Non-pigmented ciliary epithelial cell (primary cell): ENCODE measurements at regions not wholly inside any gene's neighbourhood (a gene's known extent, or its start where the extent isn't known, plus 50 kb on each side); places are given as distances from the start of the nearest gene placed in this dataset.
"Not testable (repeated sequence)": the region's sequence is repeated elsewhere in the genome, so short reads cannot be mapped to it uniquely, and the experiment has no call there.

Experiments used
- DNase-seq: peaks from one replicate; pipeline ENCODE4 v3.0.0-alpha.2; 2010; ENCODE audit warnings: low read depth

DNA sequence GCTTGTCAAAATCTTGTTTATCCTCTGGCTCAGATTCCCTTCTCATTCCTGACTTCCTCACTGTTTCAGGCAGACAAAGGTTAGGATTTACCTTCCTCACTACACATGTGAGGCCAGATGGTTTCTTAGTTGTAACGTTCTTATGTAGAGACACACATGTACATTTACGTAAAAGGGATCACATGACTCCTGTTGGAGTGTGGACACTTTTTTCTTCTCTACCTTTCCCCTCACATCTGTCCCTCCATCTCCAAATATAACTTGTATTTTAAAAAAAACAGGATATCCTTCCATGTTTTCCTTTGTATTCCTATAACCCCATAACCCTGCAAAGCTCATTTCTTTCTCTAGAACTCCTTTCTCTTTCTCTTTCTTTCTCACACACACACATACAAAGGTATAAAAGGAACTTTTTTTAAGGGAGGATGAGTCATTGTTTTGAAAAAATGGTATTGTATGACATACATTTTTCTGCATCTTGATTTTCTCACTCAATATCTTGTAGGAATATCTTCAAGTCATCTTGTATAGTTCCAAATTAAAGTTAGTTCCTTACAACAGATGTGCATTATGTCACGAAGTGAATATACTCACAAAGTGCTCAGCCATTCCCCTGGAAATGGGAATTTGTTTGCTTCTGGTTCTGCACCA lies 78.2 kb upstream of the SULF2 start:
- DNase-seq = no peak

DNA sequence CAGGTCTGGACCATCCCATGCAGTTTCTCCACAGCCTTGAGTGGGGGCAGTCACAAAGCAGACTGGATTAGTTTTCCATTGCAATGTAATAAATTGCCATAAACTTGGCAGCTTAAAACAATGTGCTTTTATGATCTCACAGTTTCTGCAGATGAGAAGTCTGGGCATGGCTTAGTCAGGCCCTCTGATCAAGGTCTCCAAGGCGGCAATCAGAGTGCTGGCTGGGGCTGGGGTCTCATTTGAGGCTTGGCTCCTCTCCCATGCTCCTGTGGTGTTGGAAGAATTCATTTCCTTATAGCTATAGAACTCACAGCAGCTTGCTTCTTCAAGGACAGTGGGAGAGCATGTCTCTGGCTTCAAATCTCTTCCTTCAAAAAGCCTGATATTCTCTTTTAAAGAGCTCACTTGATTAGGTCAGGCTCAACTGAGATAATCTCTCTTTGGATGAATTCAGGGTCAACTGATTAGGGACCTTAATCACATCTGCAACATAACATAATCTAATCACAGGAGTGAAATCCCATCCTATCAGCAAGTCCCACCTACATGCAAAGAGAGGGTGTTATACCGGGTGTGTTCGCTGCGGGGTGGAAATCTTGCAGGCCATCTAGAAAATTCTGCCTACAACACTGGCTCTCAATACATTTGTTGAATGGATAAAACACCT lies 77.4 kb upstream of the SULF2 start:
- DNase-seq = no peak

DNA sequence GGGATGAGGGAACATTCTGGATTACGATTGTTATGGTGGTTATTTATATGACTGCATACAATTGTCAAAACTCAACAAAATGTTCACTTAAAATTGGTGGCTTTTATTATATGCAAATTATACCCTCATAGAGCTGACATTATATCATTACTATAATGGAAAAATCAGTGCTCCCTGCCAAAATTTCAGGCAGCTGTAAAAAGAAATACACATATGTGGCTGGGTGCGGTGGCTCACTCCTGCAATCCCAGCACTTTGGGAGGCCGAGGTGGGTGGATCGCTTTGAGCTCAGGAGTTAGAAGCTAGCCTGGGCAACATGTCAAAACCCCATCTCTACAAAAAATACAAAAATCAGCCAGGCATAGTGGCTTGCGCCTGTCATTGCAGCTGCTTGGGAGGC lies 75.8 kb upstream of the SULF2 start:
- no peak for DNase-seq

DNA sequence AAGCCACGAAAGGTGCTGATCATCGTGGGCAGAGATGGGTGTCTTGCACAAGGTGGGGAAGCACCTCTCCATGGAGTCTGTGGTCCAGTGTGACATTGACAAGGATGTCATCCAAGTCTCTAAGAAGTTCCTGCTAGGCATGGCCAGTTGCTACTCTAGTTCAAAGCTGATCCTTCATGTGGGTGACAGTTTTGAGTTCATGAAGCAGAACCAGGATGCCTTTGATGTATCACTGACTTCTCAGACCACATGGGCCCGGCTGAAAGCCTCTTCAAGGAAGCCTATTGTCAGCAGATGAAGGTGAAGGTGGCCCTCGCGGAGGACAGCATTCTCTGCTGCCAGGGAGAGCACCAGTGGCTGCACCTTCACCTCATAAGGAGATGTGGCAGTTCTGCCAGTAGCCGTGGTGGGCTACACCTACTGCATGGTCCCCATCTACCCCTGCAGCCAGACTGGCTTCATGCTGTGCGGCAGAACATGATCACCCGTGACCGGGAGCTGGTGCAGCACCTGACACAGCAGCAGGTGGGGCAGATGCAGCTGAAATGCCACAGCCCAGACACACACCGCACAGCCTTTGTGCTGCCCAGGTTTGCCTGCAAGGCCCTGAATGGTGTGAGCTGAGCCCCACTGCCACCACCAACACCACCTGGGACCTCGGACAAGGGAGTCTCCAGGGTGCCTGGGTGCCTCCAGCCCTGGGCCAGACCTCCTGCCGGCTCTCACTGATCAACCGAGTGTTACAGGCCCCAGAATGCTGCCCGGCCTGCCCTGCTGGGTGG lies 75.0 kb upstream of the SULF2 start:
- no peak for DNase-seq

DNA sequence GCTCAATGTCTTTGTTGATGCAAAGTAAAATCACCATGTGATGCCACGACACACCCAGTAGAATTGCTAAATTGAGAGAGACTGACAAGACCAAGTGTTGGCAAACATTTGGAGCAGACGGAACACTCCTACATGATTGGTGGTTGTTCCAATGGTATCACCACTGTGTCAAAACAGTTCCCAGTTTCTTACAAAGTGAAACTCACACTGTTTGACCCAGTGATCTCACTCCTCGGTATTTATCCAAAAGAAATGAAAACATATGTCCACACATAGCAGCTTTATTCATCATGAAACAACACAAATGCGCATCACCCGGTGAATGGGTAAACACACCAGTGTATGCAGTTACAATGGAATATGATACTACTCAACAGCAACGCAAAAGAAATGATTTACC lies 74.0 kb upstream of the SULF2 start:
- peak; percentile 18 for DNase-seq

DNA sequence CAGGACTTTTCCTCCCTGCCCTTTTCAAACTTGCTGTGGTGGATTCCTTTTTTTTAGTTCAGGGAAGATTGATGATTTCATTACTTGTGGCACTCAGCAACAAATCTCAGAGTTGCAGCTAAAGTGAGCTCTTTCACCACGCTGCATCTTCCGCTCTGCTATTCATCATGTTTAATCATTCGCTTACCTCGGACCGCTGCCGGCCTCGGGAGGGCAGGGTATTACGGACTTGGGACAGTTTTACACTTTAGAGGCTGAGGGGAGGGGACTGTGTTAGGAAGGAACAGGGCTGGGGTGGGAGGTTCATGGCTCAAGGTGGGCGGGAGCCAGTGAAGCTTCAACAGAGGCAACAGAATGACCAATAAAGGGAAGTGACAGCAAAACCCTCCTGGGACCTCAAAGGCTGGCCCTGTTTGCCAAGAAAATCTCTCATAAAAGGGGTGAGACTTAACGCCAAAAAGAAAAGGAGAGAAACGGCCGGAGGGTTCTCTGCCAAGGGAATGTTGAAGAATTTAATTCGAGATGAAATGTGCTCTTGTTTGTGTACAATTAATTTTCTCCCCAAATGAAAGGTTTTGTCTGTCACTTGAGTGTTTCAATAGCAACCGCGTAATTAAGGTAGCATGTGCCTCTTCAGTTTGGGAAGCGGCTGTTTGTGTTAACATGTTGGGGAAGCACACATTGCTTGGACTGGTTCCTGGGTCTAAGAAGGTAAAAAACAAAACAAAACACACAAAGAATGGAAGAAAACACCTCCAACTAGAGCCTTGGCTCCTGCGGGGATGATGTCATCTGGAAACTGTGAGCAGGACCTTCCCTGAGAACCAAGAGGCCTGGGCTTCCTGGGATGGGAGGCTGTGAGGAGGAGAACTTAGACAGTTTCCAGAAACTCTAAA lies 72.5 kb upstream of the SULF2 start:
- DNase-seq = no peak

DNA sequence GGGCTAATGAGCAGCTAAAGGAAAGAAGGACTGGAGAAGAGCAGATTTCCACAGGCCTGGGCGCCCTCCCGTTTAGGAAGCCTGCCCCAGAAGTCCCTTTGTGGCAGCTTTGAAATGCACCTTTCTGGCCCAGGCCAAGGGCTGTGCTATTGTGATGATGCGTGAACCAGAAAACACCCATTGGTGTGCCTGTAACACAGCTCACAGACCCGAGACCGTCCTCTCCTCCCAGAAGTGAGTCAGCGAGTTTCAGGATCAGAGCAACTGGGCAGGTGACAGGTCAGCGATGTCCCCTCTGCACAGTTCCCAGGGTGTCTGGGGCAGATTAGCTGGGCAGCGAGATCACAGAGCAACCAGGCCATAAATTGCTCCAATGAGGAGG lies 71.9 kb upstream of the SULF2 start:
- DNase-seq = no peak

DNA sequence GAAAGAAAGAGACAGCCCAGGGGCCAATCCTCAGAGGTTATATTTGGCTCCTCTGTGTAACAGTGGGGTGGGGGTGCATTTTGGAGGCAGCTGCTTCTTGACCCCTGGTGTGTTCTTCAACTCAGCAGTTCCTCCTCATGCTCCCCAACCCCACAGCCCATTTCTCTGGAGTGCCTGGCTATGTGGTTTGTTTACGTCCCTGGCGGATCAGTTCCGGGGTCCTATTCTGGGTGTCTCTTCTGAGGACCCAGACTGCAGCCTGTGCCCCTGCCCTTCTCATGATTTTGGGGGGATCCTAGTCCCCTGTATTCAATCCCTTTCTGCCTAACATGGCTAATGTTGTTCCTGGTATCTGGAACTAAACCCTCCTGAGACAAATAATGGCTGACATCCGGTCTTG lies 70.5 kb upstream of the SULF2 start:
- no peak for DNase-seq

DNA sequence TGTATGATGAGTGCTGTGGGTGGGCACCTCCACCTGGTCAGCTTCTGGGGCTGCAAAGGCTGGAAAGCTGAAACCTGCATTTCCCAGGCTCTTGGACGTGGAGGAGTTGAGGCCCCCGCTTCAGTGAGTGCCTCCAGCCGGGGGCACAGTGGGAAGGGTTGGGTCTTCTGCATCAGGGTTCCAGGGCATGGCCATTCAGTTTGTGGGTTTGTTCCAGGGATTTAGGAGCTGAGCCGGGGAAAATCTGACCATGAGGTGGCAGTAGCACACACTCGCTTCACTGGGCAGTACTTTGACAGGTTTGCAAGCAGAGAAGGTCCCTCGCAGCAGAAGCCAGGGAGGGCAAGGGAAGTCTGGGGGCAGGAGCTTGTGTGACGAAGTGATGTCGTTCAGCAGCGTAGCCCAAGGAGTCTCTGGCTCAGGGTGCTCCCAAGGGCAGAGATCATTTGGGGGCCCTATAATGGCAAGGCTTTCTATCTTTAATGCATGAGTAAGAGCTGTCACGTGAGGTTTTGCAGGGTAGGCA lies 69.5 kb upstream of the SULF2 start:
- DNase-seq = no peak

DNA sequence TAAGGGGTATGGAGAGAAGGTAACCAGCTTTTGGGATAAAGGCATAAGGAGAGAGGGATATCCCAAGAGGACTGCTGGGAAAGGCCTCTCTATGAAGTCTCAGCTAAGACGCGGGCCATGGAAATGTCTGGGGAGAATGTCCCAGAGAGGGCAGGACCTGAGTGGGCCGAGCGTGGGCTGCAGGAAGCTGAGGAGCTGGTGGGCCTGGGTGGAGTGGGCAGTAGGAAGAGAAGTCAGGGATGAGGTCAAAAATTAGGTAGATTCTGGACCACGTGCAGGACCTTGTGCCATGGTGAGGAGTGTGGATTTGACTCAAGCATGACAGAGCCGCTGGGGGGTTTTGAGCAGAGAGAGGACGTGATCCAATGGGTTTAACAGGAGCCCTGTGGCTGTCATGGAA lies 66.5 kb upstream of the SULF2 start:
- no peak for DNase-seq

DNA sequence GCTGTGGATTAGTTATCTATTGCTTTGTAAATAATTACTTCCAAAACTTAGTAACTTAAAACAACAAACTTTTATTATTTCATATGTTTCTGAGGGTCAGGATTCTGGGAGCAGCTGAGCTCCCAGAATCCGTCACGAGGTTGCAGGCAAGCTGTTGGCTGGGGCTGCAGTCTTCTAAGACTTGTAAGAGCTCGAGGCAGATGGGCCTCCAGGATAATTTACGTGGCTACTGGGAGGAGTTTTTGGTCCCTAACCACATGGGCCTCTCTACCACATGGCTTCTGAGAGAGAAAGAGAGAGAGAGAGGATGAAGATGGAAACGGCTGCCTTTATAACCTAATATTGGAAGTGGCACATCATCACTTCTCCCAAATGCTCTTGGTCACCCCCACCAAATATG lies 64.9 kb upstream of the SULF2 start:
- no peak for DNase-seq

DNA sequence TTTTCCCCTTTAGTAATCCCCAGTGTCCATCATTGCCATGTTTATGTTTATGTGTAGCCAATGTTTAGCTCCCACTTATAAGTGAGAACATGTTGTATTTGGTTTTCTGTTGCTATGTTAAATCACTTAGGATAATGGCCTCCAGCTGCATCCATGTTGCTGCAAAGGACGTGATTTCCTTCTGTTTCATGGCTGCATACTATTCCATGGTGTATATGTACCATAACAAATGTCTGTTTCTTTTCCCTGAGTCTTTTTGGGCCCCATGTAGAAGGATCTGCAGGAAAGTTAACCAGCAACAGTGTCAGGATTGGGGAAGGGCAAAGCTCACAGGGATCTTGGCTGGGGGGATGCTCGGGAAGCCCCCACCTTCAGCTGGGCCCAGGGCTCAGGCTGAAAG lies 64.3 kb upstream of the SULF2 start:
- DNase-seq = no peak

DNA sequence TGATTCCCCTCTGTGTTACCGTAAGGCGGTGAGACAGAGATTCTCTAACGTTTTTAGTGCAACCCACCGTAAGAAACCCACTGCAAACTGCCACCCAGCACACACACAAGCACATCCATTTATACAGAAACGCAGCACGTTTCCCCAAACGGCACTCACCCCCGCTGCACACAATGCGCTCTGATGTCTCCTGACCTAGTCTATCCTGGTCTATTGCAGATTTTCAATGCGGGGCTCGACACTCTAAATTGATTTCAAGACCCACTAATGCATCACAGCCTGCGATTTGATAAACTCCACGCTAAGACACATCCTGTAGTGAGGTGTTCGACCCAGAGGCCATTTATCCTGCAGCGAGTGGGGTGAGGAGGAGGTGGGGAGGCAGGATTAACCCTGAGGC lies 63.7 kb upstream of the SULF2 start:
- no peak for DNase-seq

DNA sequence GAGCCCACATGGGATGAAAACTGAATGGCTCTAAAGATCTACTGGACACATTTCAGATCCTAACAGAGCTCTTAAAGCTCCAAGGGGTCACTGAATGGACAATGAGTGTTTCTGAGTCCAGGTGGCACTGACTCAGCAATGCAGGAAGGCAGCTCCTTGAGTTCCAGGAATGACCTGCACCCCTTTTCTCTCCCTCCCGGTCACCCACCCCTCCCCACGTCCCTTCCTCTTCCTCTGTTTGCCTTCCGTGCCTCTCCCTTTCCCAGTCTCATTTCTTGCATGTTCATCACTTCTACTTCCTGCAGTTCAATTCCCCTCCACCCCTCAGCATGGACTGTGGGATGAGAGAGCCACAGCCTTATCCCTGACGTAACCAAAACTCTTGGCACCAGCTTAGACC lies 63.3 kb upstream of the SULF2 start:
- DNase-seq = not testable (repeated sequence)

DNA sequence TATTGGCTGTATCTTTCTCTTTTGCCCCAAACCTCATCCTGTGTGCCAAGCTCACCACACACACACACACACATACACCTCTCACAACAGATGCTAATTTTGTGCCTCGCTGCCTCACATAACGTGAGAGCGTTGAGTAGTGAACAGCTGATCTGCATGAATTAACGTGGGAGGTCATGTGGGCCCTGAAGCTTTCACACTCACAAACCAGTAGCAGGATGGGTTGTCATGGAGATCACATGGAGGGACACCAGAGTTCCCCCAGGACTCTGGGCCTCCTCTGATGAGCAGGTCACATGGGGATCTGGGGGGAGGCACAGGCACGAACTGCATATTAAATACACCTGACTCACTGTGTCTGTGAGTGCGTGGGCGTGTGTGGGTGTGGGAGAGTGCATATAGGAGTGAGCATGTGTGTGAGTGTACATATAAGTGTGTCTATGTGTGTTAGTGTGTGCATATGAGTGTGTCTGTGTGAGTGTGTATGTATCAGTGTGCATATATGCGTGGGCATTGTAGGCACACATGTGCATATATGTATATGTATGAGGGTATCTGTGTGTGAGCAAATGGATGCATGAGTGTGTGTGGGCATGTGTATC lies 62.7 kb upstream of the SULF2 start:
- DNase-seq = no peak

DNA sequence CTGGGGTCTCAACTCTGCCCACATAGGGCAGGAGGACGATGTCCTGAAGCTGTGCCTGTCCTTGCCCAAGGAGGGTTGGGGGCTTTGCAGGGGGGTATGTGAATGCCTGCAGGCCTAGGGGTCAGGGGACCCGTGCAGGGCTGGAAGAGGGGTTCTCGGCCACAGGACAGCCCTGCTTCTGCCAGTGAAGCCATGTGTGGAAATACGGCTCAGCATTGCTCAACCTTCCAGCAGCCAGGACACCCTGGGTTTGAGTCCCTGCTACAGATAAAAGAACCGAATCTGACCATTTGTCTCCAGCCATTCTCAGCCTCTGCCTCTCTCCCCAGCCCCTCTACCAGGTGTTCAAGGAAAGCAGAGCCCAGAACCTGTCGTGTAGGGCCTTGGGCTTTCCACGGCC lies 61.9 kb upstream of the SULF2 start:
- DNase-seq = not testable (repeated sequence)

DNA sequence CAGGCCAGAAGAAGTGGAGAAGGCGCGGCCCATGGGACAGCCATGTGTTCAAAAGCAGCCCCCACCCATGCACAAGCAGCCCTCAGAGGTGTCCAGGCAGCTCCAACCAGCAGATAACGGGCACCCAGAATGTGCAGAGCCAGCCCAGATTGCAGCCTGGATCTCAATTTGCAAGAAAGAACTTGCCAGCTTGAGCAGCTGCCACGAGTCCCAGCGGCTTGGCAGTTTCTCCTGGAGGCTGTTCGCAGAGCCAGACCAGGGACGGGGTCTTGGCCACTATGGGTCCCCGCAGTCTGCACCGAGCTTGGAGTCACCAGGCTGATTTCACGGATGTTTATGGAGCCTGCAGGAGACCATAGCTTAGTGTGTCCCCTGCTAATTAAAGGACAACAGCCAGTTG lies 61.4 kb upstream of the SULF2 start:
- not testable (repeated sequence) for DNase-seq

DNA sequence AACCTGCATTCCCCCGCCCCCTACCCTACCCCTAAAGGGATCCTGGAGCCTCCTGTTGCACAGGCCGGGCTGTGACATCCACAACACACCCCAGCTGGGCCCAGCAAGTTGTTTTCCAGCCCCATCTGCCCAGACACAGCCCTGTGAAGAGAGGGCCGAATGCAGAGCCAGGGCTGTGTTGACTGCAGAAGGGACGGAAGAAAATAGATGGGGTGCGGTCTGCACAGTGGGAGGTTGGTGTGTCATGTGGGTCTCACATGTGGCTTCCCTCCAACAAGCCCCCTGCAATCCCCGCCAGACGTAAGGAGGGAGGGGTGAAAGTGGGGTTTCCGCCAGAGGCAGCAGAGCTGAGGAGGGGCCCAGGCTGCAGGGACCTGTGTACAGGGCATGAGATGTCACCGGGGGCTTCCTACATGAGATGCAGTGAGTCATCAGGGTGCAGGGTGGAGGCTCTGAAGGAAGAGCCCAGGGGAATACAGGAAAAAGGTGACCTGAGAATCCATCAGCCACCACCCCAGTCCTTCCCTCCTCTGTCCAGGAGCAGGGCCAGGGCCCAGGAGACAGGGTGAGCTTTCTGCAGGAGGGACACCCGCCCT lies 60.2 kb upstream of the SULF2 start:
- not testable (repeated sequence) for DNase-seq

DNA sequence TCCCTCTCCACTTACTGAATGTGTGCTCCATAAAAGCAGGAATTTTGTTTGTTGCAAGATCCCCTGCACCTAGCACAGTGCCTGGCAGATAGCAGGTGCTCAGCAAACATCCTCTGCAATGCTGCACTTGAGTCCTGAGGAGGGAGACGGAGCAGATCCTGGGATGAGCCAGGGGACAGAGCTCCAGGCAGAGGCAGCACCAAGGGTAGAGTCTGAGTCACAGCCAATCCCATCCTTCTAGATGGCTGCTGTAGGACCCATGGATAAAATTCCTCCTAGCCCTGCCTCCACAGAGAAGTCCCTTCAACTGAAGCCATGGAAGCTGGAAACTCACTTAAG lies 59.3 kb upstream of the SULF2 start:
- not testable (repeated sequence) for DNase-seq

DNA sequence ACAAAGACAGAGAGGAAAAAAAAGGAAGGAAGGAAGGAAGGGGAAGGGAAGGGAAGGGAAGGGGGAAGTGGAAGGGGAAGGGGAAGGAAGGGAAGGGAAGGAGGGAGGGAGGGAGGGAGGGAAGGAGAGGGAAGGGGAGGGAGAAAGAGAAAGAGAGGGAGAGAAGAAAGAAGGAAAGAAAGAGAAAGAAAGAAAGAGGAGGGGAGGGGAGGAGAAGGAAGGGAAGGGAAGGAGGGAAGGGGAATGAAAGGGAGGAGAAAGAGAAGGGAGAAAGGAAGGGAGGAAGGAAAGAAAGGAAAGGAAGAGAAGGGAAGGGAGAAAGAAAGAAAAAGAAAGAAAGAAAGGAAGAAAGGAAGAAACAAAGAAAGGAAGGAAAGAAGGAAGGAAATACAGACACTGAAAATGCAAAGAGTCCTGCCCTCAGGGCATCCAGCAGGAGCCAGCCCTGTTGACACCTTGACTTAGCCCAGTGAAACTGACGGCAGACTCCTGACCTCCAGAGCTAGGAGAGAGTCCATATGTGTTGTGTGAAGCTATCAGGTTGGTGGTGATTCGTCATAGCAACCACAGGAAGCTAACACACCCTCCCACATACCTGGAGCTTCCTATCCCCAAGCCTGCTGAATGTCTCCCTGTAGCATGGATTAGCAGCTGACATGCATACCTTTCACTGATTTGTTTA lies 58.7 kb upstream of the SULF2 start:
- no peak for DNase-seq

DNA sequence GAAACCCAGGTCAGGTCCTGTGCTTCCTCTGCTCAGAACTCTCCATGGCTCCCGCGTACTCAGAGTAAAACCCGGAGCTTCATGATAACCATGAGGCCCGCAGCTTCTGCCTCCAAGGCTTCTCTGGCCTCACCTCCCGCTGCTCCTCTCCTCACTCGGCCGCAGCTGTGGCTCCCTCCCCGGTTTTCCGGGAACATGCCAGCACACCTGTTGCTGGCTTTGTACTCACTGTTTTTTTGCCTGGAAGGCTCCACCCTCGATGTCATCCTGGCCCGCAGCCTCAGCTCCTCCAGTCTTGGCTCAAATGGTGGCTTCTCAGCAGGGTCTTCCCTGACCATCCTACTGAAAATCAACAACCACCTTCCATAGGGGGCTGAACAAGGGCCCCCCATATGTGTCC lies 57.7 kb upstream of the SULF2 start:
- DNase-seq = not testable (repeated sequence)
